Brain microvascular endothelial cell (primary cell): ENCODE measurements at regions not wholly inside any gene's neighbourhood (a gene's known extent, or its start where the extent isn't known, plus 50 kb on each side); places are given as distances from the start of the nearest gene placed in this dataset.

Experiments used
- DNase-seq: peaks from one replicate; pipeline ENCODE4 v3.0.0-alpha.2; 2020
- H3K27ac ChIP-seq: fragments of 250-450 bp; sonication (Bioruptor Pico); 2 replicates; pipeline ENCODE4 v1.5.1; 2020; ENCODE audit warnings: mild to moderate bottlenecking, moderate library complexity
- H3K27me3 ChIP-seq: fragments of 250-450 bp; sonication (Bioruptor Pico); replicated peaks from 2 replicates; pipeline ENCODE4 v1.5.1; 2020; ENCODE audit warnings: mild to moderate bottlenecking
- H3K36me3 ChIP-seq: fragments of 250-450 bp; sonication (Bioruptor Pico); replicated peaks from 2 replicates; pipeline ENCODE4 v1.5.1; 2020; ENCODE audit warnings: mild to moderate bottlenecking
- H3K4me3 ChIP-seq: 2 replicates; pipeline ENCODE4 v1.5.1; 2011; ENCODE audit warnings: low read depth, mild to moderate bottlenecking, control low read depth, low read length, moderate library complexity
- CTCF ChIP-seq: IDR thresholded peaks from 2 replicates; pipeline ENCODE4 v1.5.1; 2011; ENCODE audit warnings: low read depth, mild to moderate bottlenecking, moderate library complexity, low read length, control low read depth, inconsistent platforms; ENCODE audit errors: missing control alignments
- in situ Hi-C: cut with HindIII; loops from 2 replicates; pipeline ENCODE4 v1.10.0; 2017; ENCODE audit warnings: low sequenced_read_pairs, low pct_ligation_motif_present

- in situ Hi-C loops, result no loop called here
- DNase-seq, result no peak
- no peak for TF ChIP-seq CTCF
Measured at GRCh38 chr5:159697530-159697929, 218.8 kb upstream of the ADRA1B start.

GRCh38 chr5:159698322-159698721 lies 218.0 kb upstream of the ADRA1B start:
- no peak overlapping the region for H3K4me3 ChIP-seq
- in situ Hi-C loops, result no loop called here
- no peak overlapping the region for H3K27ac ChIP-seq
- TF ChIP-seq CTCF, result no peak
- H3K27me3 ChIP-seq, result no peaks in the 10 kb centered on the region
- H3K36me3 ChIP-seq, result no peaks in the 10 kb centered on the region
- no peak for DNase-seq

More at GRCh38 chr5:159697530-159697929, 218.8 kb upstream of the ADRA1B start:
- no peaks in the 10 kb centered on the region for H3K27me3 ChIP-seq
- no peaks in the 10 kb centered on the region for H3K36me3 ChIP-seq
- no peak overlapping the region for H3K27ac ChIP-seq
- H3K4me3 ChIP-seq, result no peak overlapping the region

GRCh38 chr5:159700016-159700415 lies 216.3 kb upstream of the ADRA1B start:
- H3K27ac ChIP-seq, result no peak overlapping the region
- DNase-seq, result no peak
- H3K27me3 ChIP-seq, result no peaks in the 10 kb centered on the region
- no peak overlapping the region for H3K4me3 ChIP-seq
- no peak for TF ChIP-seq CTCF
- H3K36me3 ChIP-seq, result no peaks in the 10 kb centered on the region
- in situ Hi-C loops, result no loop called here

- no peak for TF ChIP-seq CTCF
- no peaks in the 10 kb centered on the region for H3K27me3 ChIP-seq
- no peak for DNase-seq
- H3K4me3 ChIP-seq, result no peak overlapping the region
- in situ Hi-C loops, result no loop called here
- no peak overlapping the region for H3K27ac ChIP-seq
- H3K36me3 ChIP-seq, result no peaks in the 10 kb centered on the region
Measured at GRCh38 chr5:159702301-159702700, 214.0 kb upstream of the ADRA1B start.

GRCh38 chr5:159702826-159703225 lies 213.5 kb upstream of the ADRA1B start:
- in situ Hi-C loops, result no loop called here

More at GRCh38 chr5:159702826-159703225, 213.5 kb upstream of the ADRA1B start:
- Histone ChIP-seq H3K4me3 (no peak overlapping the region), H3K27me3 (no peaks in the 10 kb centered on the region), H3K36me3 (no peaks in the 10 kb centered on the region), H3K27ac (no peak overlapping the region)
- DNase-seq, result no peak
- TF ChIP-seq CTCF, result no peak
